Fibroblast of villous mesenchyme (primary cell): ENCODE measurements at regions not wholly inside any gene's neighbourhood (a gene's known extent, or its start where the extent isn't known, plus 50 kb on each side); places are given as distances from the start of the nearest gene placed in this dataset.

Source experiments
- DNase-seq: peaks from one replicate; pipeline ENCODE4 v3.0.0-alpha.2; 2010; ENCODE audit warnings: low read depth
- H3K4me3 ChIP-seq: 2 replicates; pipeline ENCODE4 v1.5.1; 2011; ENCODE audit warnings: low read depth, mild to moderate bottlenecking, low read length
- CTCF ChIP-seq: IDR thresholded peaks from 2 replicates; pipeline ENCODE4 v1.5.1; 2012; ENCODE audit warnings: low read depth, mild to moderate bottlenecking, low read length; ENCODE audit not compliant: insufficient read depth

GRCh38 chr3:34176723-34177122 is 378.3 kb downstream of the PDCD6IP start:
- no peak overlapping the region for H3K4me3 ChIP-seq
- DNase-seq, result no peak
- no peak for TF ChIP-seq CTCF

- TF ChIP-seq CTCF, result no peak
- DNase-seq, result no peak
- H3K4me3 ChIP-seq, result no peak overlapping the region
Measured at GRCh38 chr3:34178415-34178814, 380.0 kb downstream of the PDCD6IP start.

GRCh38 chr3:34179716-34180115 is 381.3 kb downstream of the PDCD6IP start:
- TF ChIP-seq CTCF, result no peak
- no peak overlapping the region for H3K4me3 ChIP-seq
- no peak for DNase-seq

GRCh38 chr3:34180532-34180931 is 382.1 kb downstream of the PDCD6IP start:
- H3K4me3 ChIP-seq, result no peak overlapping the region
- DNase-seq, result no peak
- no peak for TF ChIP-seq CTCF

GRCh38 chr3:34183114-34183513 is 384.7 kb downstream of the PDCD6IP start:
- no peak overlapping the region for H3K4me3 ChIP-seq
- no peak for TF ChIP-seq CTCF
- DNase-seq, result no peak

- DNase-seq, result no peak
Measured at GRCh38 chr3:34183611-34184340, 385.3 kb downstream of the PDCD6IP start.

More at GRCh38 chr3:34183611-34184340, 385.3 kb downstream of the PDCD6IP start:
- H3K4me3 ChIP-seq, result no peak overlapping the region
- TF ChIP-seq CTCF, result no peak
